ENCODE measurements at regions not wholly inside any gene's neighbourhood (a gene's known extent, or its start where the extent isn't known, plus 50 kb on each side); places are given as distances from the start of the nearest gene placed in this dataset.

GRCh38 chr3:162507397-162507796 lies 1010.8 kb downstream of the OTOL1 start:
- Histone ChIP-seq H3K4me3 (ENCODE audit: low read depth, low read length) (no peak overlapping the region), H3K27me3 (ENCODE audit: control insufficient read depth, insufficient read depth, low read length) (no peaks in the 10 kb centered on the region), H3K36me3 (ENCODE audit: control insufficient read depth, insufficient read depth, low read length) (no peaks in the 10 kb centered on the region)
- no peak for FAIRE-seq
- no peak for TF ChIP-seq CTCF (IDR thresholded peaks at IDR 0.05; ENCODE audit: insufficient read depth, low read length, severe bottlenecking)
- no peak for DNase-seq (ENCODE audit: low read depth)

- no peak for DNase-seq (ENCODE audit: low read depth)
- no peak overlapping the region for H3K4me3 ChIP-seq (ENCODE audit: low read depth, low read length)
- no peak for TF ChIP-seq CTCF (IDR thresholded peaks at IDR 0.05; ENCODE audit: insufficient read depth, low read length, severe bottlenecking)
- H3K36me3 ChIP-seq (ENCODE audit: control insufficient read depth, insufficient read depth, low read length), result no peaks in the 10 kb centered on the region
- no peak for FAIRE-seq
- no peaks in the 10 kb centered on the region for H3K27me3 ChIP-seq (ENCODE audit: control insufficient read depth, insufficient read depth, low read length)
These were observed 1015.9 kb downstream of the OTOL1 start for GRCh38 chr3:162512488-162512887.

DNA sequence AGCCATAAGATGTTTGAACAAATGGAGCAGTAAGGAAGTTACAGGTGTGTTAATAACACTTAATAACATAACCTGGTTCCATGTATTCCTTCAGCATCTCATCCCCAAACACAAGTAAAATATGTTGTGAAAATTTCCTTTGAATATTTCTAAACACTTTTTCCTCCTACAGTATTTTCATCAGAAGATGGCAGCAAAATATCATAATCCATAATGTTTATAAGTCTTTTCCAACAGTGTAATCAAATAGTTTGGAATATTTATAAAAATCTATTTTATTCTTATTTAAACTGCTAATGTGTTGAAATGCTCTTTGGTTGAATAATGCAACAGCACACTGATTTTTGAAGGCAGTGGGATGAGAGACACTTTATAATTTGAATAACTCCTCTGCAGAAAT lies 1020.5 kb downstream of the OTOL1 start:
- H3K27me3 ChIP-seq (ENCODE audit: control insufficient read depth, insufficient read depth, low read length), result no peaks in the 10 kb centered on the region
- FAIRE-seq (no peak), DNase-seq (ENCODE audit: low read depth) (no peak)
- no peak overlapping the region for H3K4me3 ChIP-seq (ENCODE audit: low read depth, low read length)
- TF ChIP-seq CTCF (IDR thresholded peaks at IDR 0.05; ENCODE audit: insufficient read depth, low read length, severe bottlenecking), result no peak
- no peaks in the 10 kb centered on the region for H3K36me3 ChIP-seq (ENCODE audit: control insufficient read depth, insufficient read depth, low read length)

- Histone ChIP-seq H3K36me3 (ENCODE audit: control insufficient read depth, insufficient read depth, low read length) (no peaks in the 10 kb centered on the region), H3K4me3 (ENCODE audit: low read depth, low read length) (no peak overlapping the region), H3K27me3 (ENCODE audit: control insufficient read depth, insufficient read depth, low read length) (no peaks in the 10 kb centered on the region)
- TF ChIP-seq CTCF (IDR thresholded peaks at IDR 0.05; ENCODE audit: insufficient read depth, low read length, severe bottlenecking), result no peak
- no peak for FAIRE-seq
- no peak for DNase-seq (ENCODE audit: low read depth)
These were observed 1025.1 kb downstream of the OTOL1 start for GRCh38 chr3:162521669-162522068.

DNA sequence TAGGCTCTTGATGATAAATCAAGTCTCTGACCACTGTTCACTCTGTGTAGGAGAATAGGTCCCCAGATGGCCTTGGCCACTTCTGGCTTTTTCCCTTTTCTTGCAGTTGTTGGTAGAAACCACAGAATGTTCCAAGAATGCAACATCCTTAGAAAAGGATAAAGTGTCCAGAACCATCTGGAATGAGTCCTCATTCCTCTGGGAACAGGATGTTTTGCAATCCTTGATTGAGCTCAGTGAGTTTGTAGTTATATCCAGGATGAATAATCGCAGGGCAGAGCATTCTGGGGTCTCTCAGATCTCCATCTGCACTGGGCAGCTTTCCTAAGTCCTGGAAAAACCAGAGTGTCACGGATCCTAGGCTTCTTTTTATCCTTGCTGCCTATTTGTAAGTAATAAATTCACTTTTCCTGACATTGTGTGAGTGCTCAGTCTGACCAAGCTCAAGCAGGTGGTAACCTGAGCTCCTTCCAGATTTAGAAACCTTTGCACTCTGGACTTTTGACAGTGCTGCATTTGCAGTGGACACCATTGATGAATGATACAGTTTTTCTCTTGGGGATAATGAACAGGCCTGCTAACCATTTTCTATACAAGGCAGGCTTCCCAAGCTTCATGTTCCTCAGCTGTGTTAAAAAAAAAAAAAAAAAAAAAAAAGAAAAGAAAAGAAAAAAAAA lies 1028.6 kb downstream of the OTOL1 start:
- FAIRE-seq (no peak), DNase-seq (ENCODE audit: low read depth) (no peak)
- H3K27me3 ChIP-seq (ENCODE audit: control insufficient read depth, insufficient read depth, low read length), result no peaks in the 10 kb centered on the region

More for the DNA sequence above, 1028.6 kb downstream of the OTOL1 start:
- no peak for TF ChIP-seq CTCF (IDR thresholded peaks at IDR 0.05; ENCODE audit: insufficient read depth, low read length, severe bottlenecking)
- Histone ChIP-seq H3K4me3 (ENCODE audit: low read depth, low read length) (no peak overlapping the region), H3K36me3 (ENCODE audit: control insufficient read depth, insufficient read depth, low read length) (no peaks in the 10 kb centered on the region)
